Sciatic nerve (tissue), 2 donors: ENCODE measurements at regions not wholly inside any gene's neighbourhood (a gene's known extent, or its start where the extent isn't known, plus 50 kb on each side); places are given as distances from the start of the nearest gene placed in this dataset.

Experiments
- ATAC-seq: fragments of 200-7000 bp; cut with Tn5 transposase; one replicate; pipeline ENCODE4 v1.9.1; 2020; ENCODE audit warnings: mild to moderate bottlenecking, moderate library complexity
- DNase-seq: peaks from one replicate; pipeline ENCODE4 v3.0.0-alpha.2; 2020; ENCODE audit warnings: low spot score
- intact Hi-C: fragments of 100-400 bp; cut with DNase I; formaldehyde crosslinking; loops from one replicate; pipeline ENCODE4 v1.14.2; 2022
- donor health status: DM: no; HTN: no; CAD: no.
- donor health status: DM: no; HTN: no; CAD: no.

GRCh38 chr13:50441130-50441529, 402.4 kb downstream of the DLEU7 start:
- ATAC-seq, result no peak
- intact Hi-C loops, result no loop called here

GRCh38 chr13:50444726-50445125, 398.8 kb downstream of the DLEU7 start:
- ATAC-seq (no peak), DNase-seq (no peak)
- intact Hi-C loops, result no loop called here

More at GRCh38 chr13:50441130-50441529, 402.4 kb downstream of the DLEU7 start:
- DNase-seq, result no peak

- ATAC-seq, result no peak
- DNase-seq, result no peak
- intact Hi-C loops, result no loop called here
Observed at GRCh38 chr13:50446611-50447010, 396.9 kb downstream of the DLEU7 start.

- no peak for DNase-seq
- no peak for ATAC-seq
- intact Hi-C loops, result no loop called here
Observed at GRCh38 chr13:50448535-50448998, 394.9 kb downstream of the DLEU7 start.

- ATAC-seq (no peak), DNase-seq (no peak)
- intact Hi-C loops, result no loop called here
Observed at GRCh38 chr13:50449465-50449864, 394.0 kb downstream of the DLEU7 start.

- intact Hi-C loops, result no loop called here
- no peak for DNase-seq
- no peak for ATAC-seq
Observed at GRCh38 chr13:50450279-50450678, 393.2 kb downstream of the DLEU7 start.

GRCh38 chr13:50451609-50452008, 391.9 kb downstream of the DLEU7 start:
- intact Hi-C loops, result no loop called here
- DNase-seq (no peak), ATAC-seq (no peak)

GRCh38 chr13:50452028-50452427, 391.5 kb downstream of the DLEU7 start:
- intact Hi-C loops, result no loop called here
- DNase-seq (no peak), ATAC-seq (no peak)

GRCh38 chr13:50452756-50453155, 390.7 kb downstream of the DLEU7 start:
- no peak for DNase-seq

GRCh38 chr13:50453188-50453587, 390.3 kb downstream of the DLEU7 start:
- no peak for DNase-seq
- intact Hi-C loops, result no loop called here
- peak; percentile 63 for ATAC-seq

More at GRCh38 chr13:50452756-50453155, 390.7 kb downstream of the DLEU7 start:
- intact Hi-C loops, result no loop called here
- ATAC-seq, result peak; percentile 65

GRCh38 chr13:50456111-50456510, 387.4 kb downstream of the DLEU7 start:
- ATAC-seq (peak; percentile 69), DNase-seq (no peak)
- intact Hi-C loops, result no loop called here

GRCh38 chr13:50457415-50458393, 385.8 kb downstream of the DLEU7 start:
- no peak for DNase-seq
- ATAC-seq, result no peak
- intact Hi-C loops, result no loop called here

- intact Hi-C loops, result no loop called here
- no peak for ATAC-seq
- no peak for DNase-seq
Observed at GRCh38 chr13:50459046-50459445, 384.4 kb downstream of the DLEU7 start.

- intact Hi-C loops, result no loop called here
Observed at GRCh38 chr13:50459658-50460057, 383.8 kb downstream of the DLEU7 start.

GRCh38 chr13:50460358-50460757, 383.1 kb downstream of the DLEU7 start:
- DNase-seq (no peak), ATAC-seq (no peak)
- intact Hi-C loops, result no loop called here

More at GRCh38 chr13:50459658-50460057, 383.8 kb downstream of the DLEU7 start:
- ATAC-seq (no peak), DNase-seq (no peak)

- no peak for ATAC-seq
- intact Hi-C loops, result no loop called here
Observed at GRCh38 chr13:50461189-50461588, 382.3 kb downstream of the DLEU7 start.

GRCh38 chr13:50463719-50464118, 379.8 kb downstream of the DLEU7 start:
- intact Hi-C loops, result no loop called here
- no peak for DNase-seq
- no peak for ATAC-seq

More at GRCh38 chr13:50461189-50461588, 382.3 kb downstream of the DLEU7 start:
- DNase-seq, result no peak

GRCh38 chr13:50464349-50465251, 378.9 kb downstream of the DLEU7 start:
- no peak for DNase-seq
- ATAC-seq, result no peak
- intact Hi-C loops, result no loop called here

- intact Hi-C loops, result no loop called here
- ATAC-seq, result no peak
- DNase-seq, result no peak
Observed at GRCh38 chr13:50466456-50466855, 377.0 kb downstream of the DLEU7 start.
